HFFc6 (cell line): ENCODE measurements at regions not wholly inside any gene's neighbourhood (a gene's known extent, or its start where the extent isn't known, plus 50 kb on each side); places are given as distances from the start of the nearest gene placed in this dataset.

Experiments
- DNase-seq: peaks from one replicate; pipeline ENCODE4 v3.0.0-alpha.2; 2018
- H3K27ac Mint-ChIP-seq: 2 replicates; pipeline ENCODE4 v1.8.0; 2020; ENCODE audit warnings: mild to moderate bottlenecking, mixed read lengths
- H3K27me3 Mint-ChIP-seq: 2 replicates; pipeline ENCODE4 v1.8.0; 2021; ENCODE audit warnings: mild to moderate bottlenecking, moderate library complexity, mixed read lengths; ENCODE audit not compliant: insufficient read depth
- H3K36me3 Mint-ChIP-seq: 2 replicates; pipeline ENCODE4 v1.8.0; 2021; ENCODE audit warnings: low read depth, mixed read lengths
- H3K4me1 Mint-ChIP-seq: 2 replicates; pipeline ENCODE4 v1.8.0; 2020; ENCODE audit warnings: low read depth, mixed read lengths
- H3K4me3 Mint-ChIP-seq: 2 replicates; pipeline ENCODE4 v1.8.0; 2020; ENCODE audit warnings: mild to moderate bottlenecking, moderate library complexity, mixed read lengths
- H3K9me3 Mint-ChIP-seq: 2 replicates; pipeline ENCODE4 v1.8.0; 2020; ENCODE audit warnings: mild to moderate bottlenecking, mixed read lengths
- CTCF ChIP-seq: fragments of 200-600 bp; sonication (generic); IDR thresholded peaks from 2 replicates; pipeline ENCODE4 v1.5.0; 2021; ENCODE audit warnings: antibody characterized with exemption, mild to moderate bottlenecking

DNA sequence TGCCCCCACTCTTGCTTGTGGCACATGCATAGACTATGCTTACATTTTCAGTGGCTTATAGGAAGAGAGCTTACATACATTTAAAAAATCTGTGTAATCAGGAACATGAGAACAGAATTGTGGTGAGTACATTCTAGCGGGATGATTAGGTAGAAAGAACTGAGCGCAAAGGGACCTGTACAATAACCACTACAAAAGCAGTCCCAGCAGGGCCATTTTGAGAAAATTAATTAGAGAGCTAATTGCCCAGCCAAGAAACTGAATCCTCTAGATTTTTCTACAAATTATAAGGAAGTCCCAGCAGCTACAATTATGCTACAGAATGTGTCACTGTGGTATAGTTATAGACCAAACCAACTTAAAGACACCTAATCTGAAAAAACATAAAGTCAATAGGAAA, 105.6 kb upstream of the TNFAIP3 start:
- H3K27ac Mint-ChIP-seq, result no peak overlapping the region
- no peak overlapping the region for H3K4me3 Mint-ChIP-seq
- TF ChIP-seq CTCF, result no peak
- peaks cover 1% of the 10 kb centered on the region; the same call in 1 of the 2 replicates for H3K27me3 Mint-ChIP-seq
- peaks cover 6% of the 10 kb centered on the region; the same call in 1 of the 2 replicates for H3K36me3 Mint-ChIP-seq
- H3K4me1 Mint-ChIP-seq, result peaks cover 45% of the 10 kb centered on the region; the same call in 1 of the 2 replicates
- DNase-seq, result no peak
- peaks cover under 1% of the 10 kb centered on the region; the same call in 1 of the 2 replicates for H3K9me3 Mint-ChIP-seq

GRCh38 chr6:137762168-137763090, 104.6 kb upstream of the TNFAIP3 start:
- Mint-ChIP-seq H3K27ac (no peak overlapping the region), H3K36me3 (peaks cover 6% of the 10 kb centered on the region; the same call in 1 of the 2 replicates), H3K4me1 (peaks cover 51% of the 10 kb centered on the region; the same call in 1 of the 2 replicates), H3K9me3 (peaks cover 4% of the 10 kb centered on the region; the same call in 1 of the 2 replicates), H3K4me3 (no peak overlapping the region), H3K27me3 (peaks cover 1% of the 10 kb centered on the region)
- no peak for DNase-seq
- TF ChIP-seq CTCF, result no peak

DNA sequence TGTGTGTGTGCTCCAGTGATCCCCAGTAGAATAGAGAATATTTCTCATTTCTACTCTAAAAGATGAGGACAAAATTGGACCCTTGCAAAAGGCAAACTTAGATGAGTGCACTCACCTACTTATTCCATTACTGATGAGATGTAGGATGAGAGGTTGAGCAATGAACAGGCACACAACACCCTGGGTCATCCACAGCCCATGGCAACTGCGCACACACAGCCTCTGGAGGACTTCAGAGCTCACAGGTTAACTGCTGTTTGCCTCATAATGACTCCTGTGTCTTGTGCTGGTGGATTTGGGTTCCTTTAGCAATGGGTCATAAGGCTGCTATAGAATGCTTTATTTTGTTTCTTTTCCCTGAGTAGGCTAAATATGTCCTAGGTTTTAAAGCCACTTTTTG, 103.6 kb upstream of the TNFAIP3 start:
- no peak for DNase-seq
- peaks cover 11% of the 10 kb centered on the region for H3K9me3 Mint-ChIP-seq
- H3K27ac Mint-ChIP-seq, result peak overlapping the region; percentile 50; the same call in 1 of the 2 replicates
- no peak for TF ChIP-seq CTCF
- H3K4me1 Mint-ChIP-seq, result peaks cover 58% of the 10 kb centered on the region; the same call in 1 of the 2 replicates
- H3K36me3 Mint-ChIP-seq, result peaks cover 6% of the 10 kb centered on the region; the same call in 1 of the 2 replicates
- H3K27me3 Mint-ChIP-seq, result peaks cover 1% of the 10 kb centered on the region
- no peak overlapping the region for H3K4me3 Mint-ChIP-seq

- Mint-ChIP-seq H3K4me1 (peaks cover 59% of the 10 kb centered on the region; the same call in 1 of the 2 replicates), H3K27me3 (peaks cover 1% of the 10 kb centered on the region), H3K4me3 (no peak overlapping the region), H3K9me3 (peaks cover 11% of the 10 kb centered on the region), H3K27ac (peak overlapping the region; percentile 50; the same call in 1 of the 2 replicates), H3K36me3 (peaks cover 6% of the 10 kb centered on the region; the same call in 1 of the 2 replicates)
- DNase-seq, result no peak
- no peak for TF ChIP-seq CTCF
Observed at GRCh38 chr6:137763886-137764285, 103.2 kb upstream of the TNFAIP3 start.

GRCh38 chr6:137764464-137764863, 102.6 kb upstream of the TNFAIP3 start:
- TF ChIP-seq CTCF, result no peak
- Mint-ChIP-seq H3K36me3 (peaks cover 6% of the 10 kb centered on the region; the same call in 1 of the 2 replicates), H3K4me1 (peaks cover 59% of the 10 kb centered on the region; the same call in 1 of the 2 replicates), H3K27me3 (peaks cover 1% of the 10 kb centered on the region), H3K4me3 (no peak overlapping the region; the same call in 1 of the 2 replicates), H3K9me3 (peaks cover 11% of the 10 kb centered on the region), H3K27ac (peak overlapping the region; percentile 50; the same call in 1 of the 2 replicates)
- DNase-seq, result peak; percentile 67
